Natural killer cell (primary cell): ENCODE measurements at regions not wholly inside any gene's neighbourhood (a gene's known extent, or its start where the extent isn't known, plus 50 kb on each side); places are given as distances from the start of the nearest gene placed in this dataset.

Experiments used
- ATAC-seq, 3 donors: fragments of 150-1000 bp in 2 of 3; fragments of 200-7000 bp in 1 of 3; cut with Tn5 transposase; 1 replicate in 1 of 3; 2 replicates in 2 of 3; pipeline ENCODE4 v1.10.0; 2021; ENCODE audit warnings: mild to moderate bottlenecking in 2 of 3, moderate library complexity in 2 of 3
- DNase-seq, 2 donors: peaks; one replicate each; pipeline versions ENCODE4 v3.0.0 to v3.0.0-alpha.2; 2013 to 2021; ENCODE audit warnings: mixed read lengths in 1 of 2
- H3K27ac ChIP-seq: one replicate; pipeline ENCODE4 v1.5.1; 2013; ENCODE audit warnings: mild to moderate bottlenecking, low read length
- H3K27me3 ChIP-seq: one replicate; pipeline ENCODE4 v1.6.1; 2013; ENCODE audit warnings: low read length; ENCODE audit not compliant: control insufficient read depth, insufficient read depth
- H3K36me3 ChIP-seq: one replicate; pipeline ENCODE4 v1.6.1; 2013; ENCODE audit warnings: low read length; ENCODE audit not compliant: control insufficient read depth, insufficient read depth
- H3K4me1 ChIP-seq: one replicate; pipeline ENCODE4 v1.6.1; 2013; ENCODE audit warnings: low read length; ENCODE audit not compliant: control insufficient read depth, insufficient read depth
- H3K4me3 ChIP-seq: one replicate; pipeline ENCODE4 v1.5.1; 2013; ENCODE audit warnings: low read length
- H3K9me3 ChIP-seq: one replicate; pipeline ENCODE4 v1.6.1; 2013; ENCODE audit warnings: low read length; ENCODE audit not compliant: control insufficient read depth, insufficient read depth
- H3K27ac Mint-ChIP-seq, 2 donors: one replicate each; pipeline ENCODE4 v1.8.0; 2022; ENCODE audit warnings: mild to moderate bottlenecking in 2 of 2, mixed read lengths in 2 of 2, moderate library complexity in 1 of 2
- H3K27me3 Mint-ChIP-seq, 2 donors: one replicate each; pipeline ENCODE4 v1.8.0; 2022; ENCODE audit warnings: low read depth in 2 of 2, mixed read lengths in 2 of 2
- H3K36me3 Mint-ChIP-seq: one replicate; pipeline ENCODE4 v1.8.0; 2022; ENCODE audit warnings: mixed read lengths
- H3K4me1 Mint-ChIP-seq, 2 donors: one replicate each; pipeline ENCODE4 v1.8.0; 2022; ENCODE audit warnings: mixed read lengths in 2 of 2
- H3K4me3 Mint-ChIP-seq: one replicate; pipeline ENCODE4 v1.8.0; 2022; ENCODE audit warnings: mild to moderate bottlenecking, moderate library complexity, mixed read lengths
- H3K9me3 Mint-ChIP-seq, 2 donors: one replicate each; pipeline ENCODE4 v1.8.0; 2022; ENCODE audit warnings: mixed read lengths in 2 of 2
- CTCF ChIP-seq: fragments of 200-600 bp; IDR thresholded peaks from one replicate; pipeline ENCODE4 v1.8.0; 2022; ENCODE audit warnings: antibody characterized with exemption
- WGBS: methylation state at CpG from one replicate; pipeline ENCODE4 v1.1.7; 2013; ENCODE audit warnings: missing lambda C conversion rate; ENCODE audit not compliant: insufficient coverage; 5-methylcytosine and 5-hydroxymethylcytosine counted together
- intact Hi-C: fragments of 100-400 bp; cut with micrococcal nuclease; formaldehyde crosslinking; loops from one replicate; pipeline ENCODE4 v1.14.2; 2022

GRCh38 chr2:120614901-120615300, 120.8 kb upstream of the GLI2 start:
- H3K9me3 Mint-ChIP-seq, result no peaks in the 10 kb centered on the region
- H3K27ac Mint-ChIP-seq, result no peak overlapping the region
- H3K27ac ChIP-seq, result no peak overlapping the region
- no peaks in the 10 kb centered on the region for H3K36me3 Mint-ChIP-seq
- H3K9me3 ChIP-seq, result no peaks in the 10 kb centered on the region
- WGBS, result 91% methylated on average over 13 of the region's 13 CpGs
- no peaks in the 10 kb centered on the region for H3K27me3 ChIP-seq
- no peaks in the 10 kb centered on the region for H3K4me1 ChIP-seq
- no peak for TF ChIP-seq CTCF
- H3K4me1 Mint-ChIP-seq, result no peaks in the 10 kb centered on the region
- ATAC-seq (no peak), DNase-seq (no peak)
- no peaks in the 10 kb centered on the region for H3K27me3 Mint-ChIP-seq
- no peak overlapping the region for H3K4me3 Mint-ChIP-seq
- intact Hi-C loops, result no loop called here
- H3K36me3 ChIP-seq, result no peaks in the 10 kb centered on the region
- no peak overlapping the region for H3K4me3 ChIP-seq

GRCh38 chr2:120616261-120616660, 119.4 kb upstream of the GLI2 start:
- Mint-ChIP-seq H3K9me3 (no peaks in the 10 kb centered on the region), H3K4me3 (no peak overlapping the region), H3K36me3 (no peaks in the 10 kb centered on the region), H3K27ac (no peak overlapping the region), H3K27me3 (no peaks in the 10 kb centered on the region), H3K4me1 (no peaks in the 10 kb centered on the region)
- Histone ChIP-seq H3K27ac (no peak overlapping the region), H3K36me3 (no peaks in the 10 kb centered on the region), H3K4me3 (no peak overlapping the region), H3K9me3 (no peaks in the 10 kb centered on the region), H3K27me3 (no peaks in the 10 kb centered on the region), H3K4me1 (no peaks in the 10 kb centered on the region)
- 82% methylated on average over 3 of the region's 3 CpGs for WGBS
- DNase-seq, result no peak
- TF ChIP-seq CTCF, result no peak
- ATAC-seq, result no peak
- intact Hi-C loops, result no loop called here

- DNase-seq (no peak), ATAC-seq (no peak)
- Histone ChIP-seq H3K27ac (no peak overlapping the region), H3K4me3 (no peak overlapping the region), H3K4me1 (no peaks in the 10 kb centered on the region), H3K27me3 (no peaks in the 10 kb centered on the region), H3K36me3 (no peaks in the 10 kb centered on the region), H3K9me3 (no peaks in the 10 kb centered on the region)
- Mint-ChIP-seq H3K27me3 (no peaks in the 10 kb centered on the region), H3K27ac (no peak overlapping the region), H3K36me3 (no peaks in the 10 kb centered on the region), H3K4me3 (no peak overlapping the region), H3K4me1 (no peaks in the 10 kb centered on the region), H3K9me3 (no peaks in the 10 kb centered on the region)
- TF ChIP-seq CTCF, result no peak
- WGBS, result 75% methylated on average over 5 of the region's 5 CpGs
- intact Hi-C loops, result no loop called here
Measured at GRCh38 chr2:120617055-120617454, 118.6 kb upstream of the GLI2 start.

GRCh38 chr2:120618830-120619229, 116.8 kb upstream of the GLI2 start:
- H3K9me3 ChIP-seq, result no peaks in the 10 kb centered on the region
- no peaks in the 10 kb centered on the region for H3K36me3 Mint-ChIP-seq
- H3K4me1 ChIP-seq, result no peaks in the 10 kb centered on the region
- DNase-seq (no peak), ATAC-seq (no peak)
- no peak for TF ChIP-seq CTCF
- H3K27ac ChIP-seq, result no peak overlapping the region
- H3K4me3 ChIP-seq, result no peak overlapping the region
- no peaks in the 10 kb centered on the region for H3K27me3 Mint-ChIP-seq
- no CpG with 5 or more reads among the region's 3 CpGs for WGBS
- no peak overlapping the region for H3K4me3 Mint-ChIP-seq
- no peaks in the 10 kb centered on the region for H3K9me3 Mint-ChIP-seq
- no peaks in the 10 kb centered on the region for H3K36me3 ChIP-seq
- H3K27ac Mint-ChIP-seq, result no peak overlapping the region
- no peaks in the 10 kb centered on the region for H3K4me1 Mint-ChIP-seq
- H3K27me3 ChIP-seq, result no peaks in the 10 kb centered on the region
- intact Hi-C loops, result no loop called here
